ENCODE measurements at regions not wholly inside any gene's neighbourhood (a gene's known extent, or its start where the extent isn't known, plus 50 kb on each side); places are given as distances from the start of the nearest gene placed in this dataset.

- RAD21 ChIA-PET (ENCODE audit: unreplicated experiment), result no interaction called here
Measured at GRCh38 chr2:118738106-118738505, 109.3 kb downstream of the EN1 start.

GRCh38 chr2:118737684-118738083, 109.8 kb downstream of the EN1 start:
- RAD21 ChIA-PET (ENCODE audit: unreplicated experiment), result no interaction called here
- H2AFZ ChIP-seq (ENCODE audit: control insufficient read depth, low read depth, low read length), result no peak overlapping the region
- no peaks in the 10 kb centered on the region for H3K9me3 ChIP-seq (replicated peaks; ENCODE audit: control insufficient read depth, insufficient read depth, low read length)
- in situ Hi-C loops (cut with MboI), result no loop called here
- no peak overlapping the region for H3K9ac ChIP-seq (ENCODE audit: control insufficient read depth, insufficient read depth, low read length)
- POLR2A ChIA-PET, result no interaction called here
- ATAC-seq (no peak), FAIRE-seq (no peak), DNase-seq (ENCODE audit: low read depth, low spot score) (no peak)
- no TSS peak for BruUV-seq (replicated peaks)
- no peaks in the 10 kb centered on the region for H3K36me3 ChIP-seq (ENCODE audit: control insufficient read depth in 2 of 2, insufficient read depth in 2 of 2, low read length in 1 of 2)
- H3K4me1 ChIP-seq (ENCODE audit: control insufficient read depth, insufficient read depth, low read length), result no peaks in the 10 kb centered on the region
- no peak overlapping the region for H3K4me2 ChIP-seq (ENCODE audit: control insufficient read depth, insufficient read depth)
- H3K27me3 ChIP-seq (replicated peaks in 1 of 2; ENCODE audit: control insufficient read depth in 2 of 2, insufficient read depth in 2 of 2, low read length in 1 of 2), result no peaks in the 10 kb centered on the region; a peak in 1 of 4 replicates
- CTCF ChIA-PET, result no interaction called here
- intact Hi-C loops (cut with micrococcal nuclease; ENCODE audit: unreplicated experiment), result no loop called here
- WGBS (ENCODE audit: insufficient coverage, insufficient replicate concordance, low lambda C conversion rate, missing lambda C conversion rate), result 20% methylated on average over 5 of the region's 5 CpGs
- SMC1A ChIA-PET (ENCODE audit: uncharacterized antibody, unreplicated experiment), result no interaction called here
- no peaks in the 10 kb centered on the region for H3K79me2 ChIP-seq (ENCODE audit: control insufficient read depth, insufficient read depth, low read length)
- H4K20me1 ChIP-seq (ENCODE audit: control insufficient read depth, insufficient read depth), result no peaks in the 10 kb centered on the region
- no peak overlapping the region for H3K4me3 ChIP-seq
- H3K27ac ChIP-seq (ENCODE audit: control insufficient read depth, insufficient read depth), result no peak overlapping the region
- TF ChIP-seq ZNF622 (IDR thresholded peaks at IDR 0.05), result no peak
- no peak for TF ChIP-seq YBX1 (IDR thresholded peaks at IDR 0.05)
- TF ChIP-seq ZSCAN29 (IDR thresholded peaks at IDR 0.05), result no peak
- TF ChIP-seq ZBTB33 (IDR thresholded peaks at IDR 0.05), result no peak
- no peak for TF ChIP-seq MAX (IDR thresholded peaks at IDR 0.05; ENCODE audit: low read depth, low read length)
- TF ChIP-seq KDM1A (IDR thresholded peaks at IDR 0.05; ENCODE audit: borderline replicate concordance), result no peak

More at GRCh38 chr2:118738106-118738505, 109.3 kb downstream of the EN1 start:
- H3K4me2 ChIP-seq (ENCODE audit: control insufficient read depth, insufficient read depth), result no peak overlapping the region
- H3K27ac ChIP-seq (ENCODE audit: control insufficient read depth, insufficient read depth), result no peak overlapping the region
- CTCF ChIA-PET, result no interaction called here
- no peaks in the 10 kb centered on the region; a peak in 1 of 4 replicates for H3K27me3 ChIP-seq (replicated peaks in 1 of 2; ENCODE audit: control insufficient read depth in 2 of 2, insufficient read depth in 2 of 2, low read length in 1 of 2)
- H3K4me3 ChIP-seq, result no peak overlapping the region
- H3K9ac ChIP-seq (ENCODE audit: control insufficient read depth, insufficient read depth, low read length), result no peak overlapping the region
- TF ChIP-seq MEF2A (IDR thresholded peaks at IDR 0.05; ENCODE audit: insufficient read depth, low read depth, low read length) (no peak), CHD4 (IDR thresholded peaks at IDR 0.05) (no peak), POU2F2 (IDR thresholded peaks at IDR 0.05; ENCODE audit: borderline replicate concordance, low read depth, low read length) (no peak), CBFB (IDR thresholded peaks at IDR 0.05; ENCODE audit: low read depth) (no peak), HDAC2 (IDR thresholded peaks at IDR 0.05) (no peak), MTA2 (IDR thresholded peaks at IDR 0.05; ENCODE audit: low read depth) (no peak)
- no peak for ATAC-seq
- POLR2A ChIA-PET, result no interaction called here
- no peak for FAIRE-seq
- H2AFZ ChIP-seq (ENCODE audit: control insufficient read depth, low read depth, low read length), result no peak overlapping the region
- SMC1A ChIA-PET (ENCODE audit: uncharacterized antibody, unreplicated experiment), result no interaction called here
- no peaks in the 10 kb centered on the region for H3K4me1 ChIP-seq (ENCODE audit: control insufficient read depth, insufficient read depth, low read length)
- H3K36me3 ChIP-seq (ENCODE audit: control insufficient read depth in 2 of 2, insufficient read depth in 2 of 2, low read length in 1 of 2), result no peaks in the 10 kb centered on the region
- H4K20me1 ChIP-seq (ENCODE audit: control insufficient read depth, insufficient read depth), result no peaks in the 10 kb centered on the region
- intact Hi-C loops (cut with micrococcal nuclease; ENCODE audit: unreplicated experiment) (no loop called here), in situ Hi-C loops (cut with MboI) (no loop called here)
- DNase-seq (ENCODE audit: low read depth, low spot score), result no peak
- no TSS peak for BruUV-seq (replicated peaks)
- H3K79me2 ChIP-seq (ENCODE audit: control insufficient read depth, insufficient read depth, low read length), result no peaks in the 10 kb centered on the region
- WGBS (ENCODE audit: insufficient coverage, insufficient replicate concordance, low lambda C conversion rate, missing lambda C conversion rate), result 21% methylated on average over 3 of the region's 3 CpGs
- no peaks in the 10 kb centered on the region for H3K9me3 ChIP-seq (replicated peaks; ENCODE audit: control insufficient read depth, insufficient read depth, low read length)

Measured in GM12878 (cell line).